ENCODE measurements at regions not wholly inside any gene's neighbourhood (a gene's known extent, or its start where the extent isn't known, plus 50 kb on each side); places are given as distances from the start of the nearest gene placed in this dataset.
A peak's percentile ranks its signal among the peaks of the same experiment; 100 is the strongest.

DNA sequence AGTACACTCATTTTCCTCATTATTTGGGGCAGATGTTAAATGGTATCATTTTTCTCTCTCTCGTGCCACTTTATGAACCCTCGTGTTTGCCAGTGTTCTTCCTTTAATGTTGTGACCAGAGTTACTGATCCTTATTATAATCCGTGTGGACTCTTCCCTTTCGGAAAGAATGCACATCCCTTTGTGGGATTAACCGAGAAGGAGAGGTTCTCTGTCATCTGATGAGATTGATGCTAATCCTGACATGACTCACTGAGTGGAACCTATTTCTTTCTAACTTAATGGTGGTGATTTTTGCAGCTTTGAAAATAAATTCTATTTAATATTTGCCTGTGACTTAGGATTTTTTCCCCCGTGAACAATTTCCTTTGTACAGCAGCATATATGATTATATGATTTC, 300.0 kb upstream of the MAN1A1 start:
- no peaks in the 10 kb centered on the region for H3K27me3 ChIP-seq (replicated peaks in 1 of 7)
- intact Hi-C loops (cut with DNase I; ENCODE audit: low total_unique reads): no loop called here
- no peaks in the 10 kb centered on the region for H3K36me3 ChIP-seq
- no peaks in the 10 kb centered on the region for H3K9me3 ChIP-seq
- no peak overlapping the region for H3K27ac ChIP-seq
- no peak overlapping the region for H3K4me3 ChIP-seq
- no peak for TF ChIP-seq POLR2A (IDR thresholded peaks at IDR 0.05)
- TF ChIP-seq, protein P1, sequence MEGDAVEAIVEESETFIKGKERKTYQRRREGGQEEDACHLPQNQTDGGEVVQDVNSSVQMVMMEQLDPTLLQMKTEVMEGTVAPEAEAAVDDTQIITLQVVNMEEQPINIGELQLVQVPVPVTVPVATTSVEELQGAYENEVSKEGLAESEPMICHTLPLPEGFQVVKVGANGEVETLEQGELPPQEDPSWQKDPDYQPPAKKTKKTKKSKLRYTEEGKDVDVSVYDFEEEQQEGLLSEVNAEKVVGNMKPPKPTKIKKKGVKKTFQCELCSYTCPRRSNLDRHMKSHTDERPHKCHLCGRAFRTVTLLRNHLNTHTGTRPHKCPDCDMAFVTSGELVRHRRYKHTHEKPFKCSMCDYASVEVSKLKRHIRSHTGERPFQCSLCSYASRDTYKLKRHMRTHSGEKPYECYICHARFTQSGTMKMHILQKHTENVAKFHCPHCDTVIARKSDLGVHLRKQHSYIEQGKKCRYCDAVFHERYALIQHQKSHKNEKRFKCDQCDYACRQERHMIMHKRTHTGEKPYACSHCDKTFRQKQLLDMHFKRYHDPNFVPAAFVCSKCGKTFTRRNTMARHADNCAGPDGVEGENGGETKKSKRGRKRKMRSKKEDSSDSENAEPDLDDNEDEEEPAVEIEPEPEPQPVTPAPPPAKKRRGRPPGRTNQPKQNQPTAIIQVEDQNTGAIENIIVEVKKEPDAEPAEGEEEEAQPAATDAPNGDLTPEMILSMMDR (IDR thresholded peaks at IDR 0.05 in 8 of 11, conservative IDR thresholded peaks at IDR 0.05 in 3 of 11): no peak
- no peak for TF ChIP-seq POLR2AphosphoS5 (IDR thresholded peaks at IDR 0.05)
- WGBS, 5 donors: 87 to 96% (median 94%) methylated on average over 6 of the region's 6 CpGs
- H3K4me1 ChIP-seq: no peaks in the 10 kb centered on the region
- DNase-seq: no peak

DNA sequence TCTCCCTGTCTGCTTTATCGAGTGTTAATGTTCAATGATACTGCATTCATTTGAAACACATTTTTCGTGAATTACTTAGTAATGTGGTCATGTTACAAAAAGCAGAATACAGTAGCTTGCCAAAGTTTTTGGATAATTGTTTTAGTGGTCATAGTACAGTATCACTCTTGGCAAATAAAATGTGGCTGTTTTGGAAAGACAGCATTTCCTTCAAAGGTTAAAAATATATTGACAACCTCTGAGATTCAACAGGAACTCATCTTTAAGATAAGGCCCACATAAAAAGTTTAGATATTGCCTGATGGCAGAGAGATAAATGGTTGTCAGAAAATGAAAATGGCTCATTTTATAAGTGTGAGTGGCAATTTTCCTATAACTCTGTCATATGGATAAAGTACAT, 297.7 kb upstream of the MAN1A1 start:
- DNase-seq: no peak
- H3K9me3 ChIP-seq: no peaks in the 10 kb centered on the region
- H3K4me3 ChIP-seq: no peak overlapping the region
- no peak overlapping the region for H3K27ac ChIP-seq
- TF ChIP-seq POLR2AphosphoS5 (IDR thresholded peaks at IDR 0.05) (no peak), POLR2A (IDR thresholded peaks at IDR 0.05) (no peak)
- TF ChIP-seq, protein P1 (IDR thresholded peaks at IDR 0.05 in 8 of 11, conservative IDR thresholded peaks at IDR 0.05 in 3 of 11): no peak
- no peaks in the 10 kb centered on the region for H3K36me3 ChIP-seq
- H3K27me3 ChIP-seq (replicated peaks in 1 of 7): no peaks in the 10 kb centered on the region
- 73 to 87% (median 82%) methylated on average over 2 of the region's 2 CpGs for WGBS, 5 donors
- intact Hi-C loops (cut with DNase I; ENCODE audit: low total_unique reads): no loop called here
- H3K4me1 ChIP-seq: peaks cover 0 to 4% (median 0%) of the 10 kb centered on the region in 6 donors

DNA sequence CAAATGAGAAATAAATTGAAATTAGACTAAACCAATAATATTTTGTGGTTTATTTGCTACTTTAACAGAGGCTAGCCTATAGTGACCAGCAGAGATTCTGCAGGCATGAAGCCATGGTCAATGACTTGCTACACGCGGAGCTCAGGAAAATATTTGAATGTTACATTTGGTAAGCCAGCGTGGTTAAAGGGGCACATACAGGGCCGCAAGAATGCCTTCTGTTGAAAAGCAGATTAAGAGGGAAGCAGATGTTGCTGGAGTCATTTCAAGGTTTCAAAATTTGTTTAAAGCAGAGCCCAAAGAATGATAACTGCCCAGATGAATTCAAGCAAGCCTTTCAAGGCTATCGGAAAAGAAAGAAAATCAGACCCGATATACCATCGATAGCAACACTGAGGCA, 294.3 kb upstream of the MAN1A1 start:
- 57 to 80% (median 58%) methylated on average over 7 of the region's 7 CpGs for WGBS, 5 donors
- Histone ChIP-seq H3K4me3 (no peak overlapping the region), H3K36me3 (no peaks in the 10 kb centered on the region), H3K9me3 (no peaks in the 10 kb centered on the region), H3K4me1 (peaks cover 0 to 4% (median 0%) of the 10 kb centered on the region in 6 donors), H3K27me3 (replicated peaks in 1 of 7) (no peaks in the 10 kb centered on the region), H3K27ac (peak overlapping the region in 2 of 8 donors; percentile 38 to 39)
- DNase-seq: no peak
- TF ChIP-seq POLR2A (IDR thresholded peaks at IDR 0.05) (no peak), POLR2AphosphoS5 (IDR thresholded peaks at IDR 0.05) (no peak)
- TF ChIP-seq, protein P1 (IDR thresholded peaks at IDR 0.05 in 8 of 11, conservative IDR thresholded peaks at IDR 0.05 in 3 of 11): no peak
- intact Hi-C loops (cut with DNase I; ENCODE audit: low total_unique reads): no loop called here

DNA sequence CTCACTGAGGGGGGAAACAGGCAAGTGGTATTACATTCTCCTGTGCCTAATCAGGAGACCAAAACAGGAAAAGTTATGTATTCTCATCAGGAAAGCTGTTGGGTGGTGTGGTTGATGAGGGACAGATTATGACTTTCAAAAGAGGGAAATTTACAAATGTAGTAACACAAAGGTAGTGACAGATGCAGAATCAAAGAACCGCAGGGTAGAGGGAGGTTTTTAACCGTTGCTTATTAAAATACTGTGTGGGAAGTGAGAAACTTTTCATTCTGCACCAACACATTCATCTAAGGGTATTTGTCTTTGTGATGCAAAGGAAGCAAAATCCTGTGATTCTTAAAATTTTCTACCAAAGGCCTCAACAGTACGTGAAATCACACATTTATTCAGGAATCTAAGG, 288.2 kb upstream of the MAN1A1 start:
- Histone ChIP-seq H3K9me3 (peaks cover 0 to 8% (median 2%) of the 10 kb centered on the region in 8 donors), H3K27me3 (replicated peaks in 1 of 7) (no peaks in the 10 kb centered on the region), H3K27ac (no peak overlapping the region), H3K36me3 (no peaks in the 10 kb centered on the region), H3K4me1 (no peaks in the 10 kb centered on the region), H3K4me3 (no peak overlapping the region)
- DNase-seq: no peak
- WGBS, 5 donors: 11 to 36% (median 25%) methylated on average over 3 of the region's 3 CpGs
- TF ChIP-seq, protein P1 (IDR thresholded peaks at IDR 0.05 in 8 of 11, conservative IDR thresholded peaks at IDR 0.05 in 3 of 11): no peak
- TF ChIP-seq POLR2AphosphoS5 (IDR thresholded peaks at IDR 0.05) (no peak), POLR2A (IDR thresholded peaks at IDR 0.05) (no peak)
- intact Hi-C loops (cut with DNase I; ENCODE audit: low total_unique reads): no loop called here

All from spleen (tissue), 11 donors.